GM21381 (cell line): ENCODE measurements at regions not wholly inside any gene's neighbourhood (a gene's known extent, or its start where the extent isn't known, plus 50 kb on each side); places are given as distances from the start of the nearest gene placed in this dataset.
"Not testable (repeated sequence)": the region's sequence is repeated elsewhere in the genome, so short reads cannot be mapped to it uniquely, and the experiment has no call there.

Experiments used
- ATAC-seq: cut with Tn5 transposase; IDR thresholded peaks from one replicate; pipeline ENCODE4 v1.9.1; 2021; ENCODE audit warnings: mild to moderate bottlenecking, moderate library complexity; ENCODE audit not compliant: unreplicated experiment

DNA sequence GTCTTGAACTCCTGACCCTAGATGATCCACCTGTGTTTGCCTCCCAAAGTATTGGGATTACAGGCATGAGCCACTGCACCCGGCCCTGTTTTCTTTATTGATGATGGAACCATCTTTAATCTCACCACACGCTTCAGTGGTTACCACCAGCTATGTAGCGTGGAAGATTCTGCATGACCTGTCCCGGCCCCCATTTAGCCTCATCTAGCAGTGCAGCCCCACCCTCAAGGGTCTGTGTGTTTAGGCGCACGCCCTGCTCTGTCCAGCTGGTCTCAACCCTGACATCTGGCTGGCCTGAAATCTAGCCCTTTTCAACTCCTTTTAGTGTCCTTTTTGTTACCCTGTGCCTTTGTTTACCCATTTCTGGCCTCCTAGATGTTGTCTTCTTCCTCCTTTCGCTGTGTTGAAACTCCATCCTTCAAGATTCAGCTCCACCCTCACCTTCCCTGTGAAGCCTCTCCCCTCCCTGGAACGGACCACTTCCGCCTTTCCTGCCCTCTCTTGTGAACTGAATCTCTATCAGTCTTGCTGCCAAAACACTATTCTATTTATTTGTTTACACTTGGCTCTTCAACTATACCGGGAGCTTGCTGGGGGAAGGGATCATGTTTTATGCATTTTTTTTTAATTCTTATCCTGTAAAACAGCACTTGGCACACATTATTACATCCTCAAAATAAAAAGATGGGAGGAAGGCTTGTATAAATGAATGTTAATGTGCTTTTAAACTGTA is 101.0 kb upstream of the MTHFD1L start:
- no peak for ATAC-seq

DNA sequence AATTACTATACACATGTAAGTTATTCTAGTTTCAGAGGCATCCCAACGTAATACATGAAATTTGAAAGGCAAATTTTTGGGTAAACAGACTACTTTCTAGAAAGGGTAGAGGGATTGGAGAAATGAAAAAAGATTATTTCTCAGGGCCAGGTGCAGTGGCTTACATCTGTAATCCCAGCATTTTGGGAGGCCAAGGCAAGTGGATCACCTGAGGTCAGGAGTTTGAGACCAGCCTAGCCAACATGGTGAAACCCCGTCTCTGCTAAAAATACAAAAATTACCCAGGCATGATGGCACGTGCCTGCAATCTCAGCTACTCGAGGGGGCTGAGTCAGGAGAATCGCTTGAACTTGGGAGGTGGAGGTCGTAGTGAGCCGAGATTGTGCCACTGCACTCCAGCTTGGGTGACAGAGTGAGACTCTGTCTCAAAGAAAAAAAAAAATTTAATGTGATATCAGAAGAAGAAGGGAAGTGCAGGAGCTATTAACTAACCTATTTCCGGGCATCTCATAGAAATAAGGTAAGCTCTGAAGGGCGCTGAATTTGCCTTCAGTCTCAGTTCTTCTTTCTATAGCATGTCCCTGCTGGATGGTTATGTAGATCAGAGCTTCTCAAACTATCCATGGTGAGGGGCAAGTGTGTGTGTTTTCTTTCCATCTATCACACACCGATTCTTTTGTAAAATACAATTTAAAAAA is 100.3 kb upstream of the MTHFD1L start:
- peak; percentile 87 for ATAC-seq

DNA sequence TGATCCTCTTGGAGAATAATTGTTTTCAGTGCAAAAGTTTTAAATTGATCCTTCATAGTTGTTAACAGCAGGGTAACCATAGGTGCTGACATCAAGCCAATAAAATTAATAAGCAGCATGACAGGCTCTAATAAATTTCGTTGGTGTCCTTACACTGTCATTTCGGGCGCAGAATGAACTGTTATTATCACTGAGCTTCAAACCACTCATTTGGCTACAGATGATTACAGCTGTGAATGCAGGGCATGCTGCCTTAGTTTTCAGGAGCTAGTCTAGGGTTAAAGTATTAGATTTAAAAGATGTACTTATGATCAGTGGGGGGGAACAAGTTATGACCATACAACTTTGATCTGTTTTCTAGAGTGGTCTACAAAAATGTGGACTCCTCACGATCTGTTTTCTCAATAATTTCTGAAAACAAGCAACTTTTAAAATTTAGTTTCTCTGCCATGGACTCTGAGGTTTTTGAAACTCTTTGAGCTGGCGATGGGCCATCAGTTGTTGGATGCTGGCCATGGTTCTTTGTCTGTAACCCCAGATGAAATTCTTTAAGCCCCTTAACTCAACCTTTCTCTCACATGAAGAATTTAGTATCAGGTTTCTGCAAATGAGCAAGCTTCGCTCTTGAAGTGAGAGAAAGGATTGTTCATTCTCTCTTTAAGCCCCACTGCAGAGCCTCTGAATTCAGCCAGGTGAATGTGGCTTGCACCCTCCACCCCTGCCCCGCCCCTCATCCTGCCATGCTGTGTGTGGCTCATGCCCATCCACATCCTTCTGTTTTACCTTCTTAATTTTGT is 99.1 kb upstream of the MTHFD1L start:
- no peak for ATAC-seq

DNA sequence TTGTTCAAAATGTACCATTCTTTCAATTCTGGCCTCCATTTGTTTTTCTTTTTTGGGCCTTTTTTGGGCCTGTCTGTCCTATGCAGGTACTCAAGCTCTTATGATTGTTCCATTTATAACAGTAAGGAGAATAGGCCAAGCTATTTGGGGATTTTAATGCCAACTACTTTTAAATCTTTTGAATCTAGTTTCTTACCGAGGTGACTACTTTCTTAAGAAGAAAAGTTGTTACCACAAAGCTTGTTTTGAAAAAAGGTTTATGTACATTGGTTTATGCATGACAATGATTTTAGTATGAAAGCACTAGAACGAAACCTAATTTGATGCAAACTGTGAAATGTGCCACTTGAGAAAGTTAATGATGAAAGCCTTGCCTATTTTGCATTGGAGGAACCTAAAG is 98.3 kb upstream of the MTHFD1L start:
- ATAC-seq: no peak

DNA sequence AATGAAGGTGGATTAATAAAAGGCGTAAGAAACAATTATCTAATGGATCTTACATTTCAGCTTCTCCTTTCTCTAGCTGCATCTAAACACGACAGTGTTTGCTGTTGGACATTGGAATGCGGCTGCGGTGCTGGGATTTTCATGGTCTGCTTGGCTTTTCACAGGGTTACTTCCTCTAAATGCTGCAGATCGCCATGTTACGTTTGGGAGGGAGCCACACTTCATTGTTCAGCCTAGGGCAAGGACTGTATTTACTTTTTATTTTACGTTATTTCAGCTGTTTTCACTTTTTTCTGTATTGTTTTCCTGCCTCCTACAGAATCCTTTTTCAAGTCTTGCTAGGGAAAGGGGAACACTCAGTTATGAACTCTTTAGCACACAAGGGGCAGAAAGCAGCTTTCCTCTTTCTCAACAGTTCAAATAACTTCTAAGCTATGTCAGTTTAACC is 97.9 kb upstream of the MTHFD1L start:
- ATAC-seq: no peak

DNA sequence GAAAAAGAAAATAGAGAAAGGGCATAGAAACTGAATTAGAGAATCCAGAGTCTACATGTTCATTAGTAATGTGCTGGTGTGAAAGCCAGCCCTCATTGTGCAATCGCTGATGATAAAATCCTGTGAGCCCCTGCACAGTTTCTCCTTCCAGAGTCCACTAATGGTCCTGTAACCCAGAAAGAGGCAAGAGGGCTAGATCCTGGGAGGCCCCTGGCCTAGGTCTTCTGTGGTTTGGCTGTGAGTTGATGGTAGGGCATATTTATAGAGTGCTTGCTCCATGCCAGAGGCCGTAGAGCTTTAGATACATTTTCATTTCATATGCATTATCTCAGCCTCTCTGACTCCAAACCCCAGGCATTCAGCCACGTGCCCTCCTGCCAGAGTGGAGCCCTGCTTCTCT is 94.9 kb upstream of the MTHFD1L start:
- no peak for ATAC-seq

DNA sequence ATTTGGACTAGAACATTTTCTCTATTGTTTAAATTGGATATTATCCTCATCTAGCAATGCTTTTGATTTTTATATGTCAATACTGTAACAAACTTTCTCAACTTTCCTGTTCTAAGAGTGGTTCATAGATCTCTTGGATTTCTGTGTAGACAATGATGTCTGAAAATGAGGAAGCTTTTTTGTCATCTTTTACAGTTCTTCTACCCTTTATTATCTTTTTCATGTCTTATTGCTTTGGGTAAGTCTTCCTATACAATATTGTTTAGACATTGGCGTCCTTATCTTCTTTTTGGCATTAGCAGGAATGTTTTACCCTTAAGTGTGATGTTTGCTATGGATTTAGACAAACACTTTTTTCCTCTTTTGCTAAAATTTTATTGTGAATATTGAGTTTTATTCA is 91.5 kb upstream of the MTHFD1L start:
- no peak for ATAC-seq

DNA sequence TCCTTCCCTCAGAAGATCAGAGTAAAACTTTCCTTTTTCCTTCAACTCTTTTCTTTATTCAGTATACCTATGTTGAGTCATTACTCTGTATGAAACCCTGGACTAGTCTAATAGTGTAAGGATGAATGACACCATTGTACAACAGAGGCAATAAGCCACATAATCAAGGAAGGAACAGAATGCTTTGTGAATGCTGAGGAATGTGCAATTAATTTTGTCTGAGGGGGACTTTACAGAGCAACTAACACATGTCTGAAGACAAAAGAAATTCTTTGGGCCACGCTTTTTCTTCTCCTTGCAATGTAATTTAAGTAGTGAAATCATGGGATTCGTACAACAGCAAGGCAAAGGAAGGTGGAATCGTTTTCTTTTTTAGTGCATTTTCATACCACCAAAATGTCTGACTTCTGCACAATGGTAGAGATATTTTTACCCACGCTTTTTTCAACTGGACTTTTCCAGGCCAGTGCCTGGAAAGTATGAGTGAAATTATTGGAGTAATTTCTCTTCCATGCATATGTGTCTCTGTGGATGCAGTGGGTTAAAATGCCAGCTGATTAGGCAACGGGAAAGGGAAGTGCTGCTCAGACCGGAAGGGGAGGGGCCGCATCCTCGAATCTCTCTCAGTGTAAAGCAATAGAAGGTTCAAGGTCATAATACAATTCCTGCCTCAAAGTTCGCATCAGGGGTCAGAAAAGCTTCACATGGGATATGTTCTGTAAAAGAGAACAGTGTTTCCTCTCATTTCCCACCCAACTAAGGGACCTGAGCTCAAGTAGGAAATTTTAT is 89.9 kb upstream of the MTHFD1L start:
- ATAC-seq: no peak

DNA sequence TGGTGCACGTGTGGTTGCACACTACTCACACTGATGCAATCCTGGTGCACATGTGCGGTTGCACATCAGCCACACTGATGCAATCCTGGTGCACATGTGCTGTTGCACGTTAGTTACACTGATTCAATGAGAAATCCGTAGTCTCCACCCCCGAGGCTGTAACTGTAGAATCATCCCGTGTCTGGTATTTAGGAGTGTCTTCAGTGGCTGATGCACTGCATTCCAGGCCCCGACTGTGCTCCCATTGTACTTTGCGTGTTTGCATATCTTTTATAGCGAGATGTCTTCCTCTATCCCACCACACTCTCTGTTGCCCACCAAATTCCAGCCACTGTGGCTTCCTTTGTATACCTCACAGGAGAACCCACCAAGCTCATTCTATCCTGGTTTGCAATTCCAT is 87.8 kb upstream of the MTHFD1L start:
- ATAC-seq: no peak

DNA sequence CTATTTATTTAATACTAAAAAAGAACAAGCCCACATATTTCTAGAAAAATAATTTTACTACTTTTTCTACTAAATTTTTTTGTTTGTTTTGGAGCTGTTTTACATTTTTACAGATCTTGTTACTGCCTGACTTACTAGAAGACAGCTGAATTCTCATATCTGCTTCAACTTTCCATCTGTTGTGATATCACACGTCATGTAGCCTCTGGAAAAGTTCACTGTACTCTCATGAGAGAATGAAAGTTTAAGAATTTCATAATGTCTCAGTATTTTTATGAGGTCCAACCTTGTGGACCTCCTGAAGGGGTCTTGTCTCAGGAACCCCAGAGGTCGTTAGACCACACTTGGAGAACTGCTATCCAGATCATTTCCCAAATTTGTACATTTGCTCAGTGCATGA is 81.7 kb upstream of the MTHFD1L start:
- no peak for ATAC-seq

DNA sequence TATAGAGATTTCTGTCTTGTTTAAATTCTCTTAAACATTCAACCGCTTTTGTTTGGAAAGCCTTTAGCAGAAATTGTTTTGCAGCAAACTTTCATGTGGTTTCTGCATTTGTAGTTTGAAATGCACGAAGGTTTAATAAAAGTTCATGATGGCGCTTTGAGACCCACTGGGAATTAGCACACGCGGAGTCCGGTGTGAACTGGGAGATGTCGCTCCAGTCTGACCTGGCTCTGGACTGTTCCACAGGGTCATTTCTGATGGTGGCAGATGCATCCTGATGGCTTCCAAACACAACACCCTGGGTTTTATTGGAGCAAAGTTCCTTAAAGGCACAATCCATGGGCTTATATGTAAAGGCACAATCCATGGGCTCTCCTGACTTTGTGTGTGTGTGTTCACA is 78.1 kb upstream of the MTHFD1L start:
- ATAC-seq: no peak

DNA sequence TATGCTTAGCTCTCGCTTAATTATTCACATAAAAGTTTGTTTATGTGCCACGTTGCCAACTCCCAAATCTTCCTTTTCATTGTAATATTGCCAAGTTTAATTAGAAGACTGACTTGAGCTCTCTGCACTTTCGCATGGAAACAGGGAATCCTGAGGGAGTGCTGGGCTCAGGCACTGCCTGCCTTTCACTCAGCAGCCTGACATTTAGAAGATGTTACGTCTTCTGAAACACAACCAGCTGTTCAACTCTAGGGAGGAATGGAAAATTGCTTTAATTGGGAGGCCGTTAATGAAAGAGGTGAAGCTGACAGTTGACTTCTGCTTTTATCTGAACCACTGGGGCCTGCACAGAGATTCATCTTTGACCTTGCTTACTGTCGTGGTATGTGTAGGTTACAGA is 77.4 kb upstream of the MTHFD1L start:
- ATAC-seq: no peak

DNA sequence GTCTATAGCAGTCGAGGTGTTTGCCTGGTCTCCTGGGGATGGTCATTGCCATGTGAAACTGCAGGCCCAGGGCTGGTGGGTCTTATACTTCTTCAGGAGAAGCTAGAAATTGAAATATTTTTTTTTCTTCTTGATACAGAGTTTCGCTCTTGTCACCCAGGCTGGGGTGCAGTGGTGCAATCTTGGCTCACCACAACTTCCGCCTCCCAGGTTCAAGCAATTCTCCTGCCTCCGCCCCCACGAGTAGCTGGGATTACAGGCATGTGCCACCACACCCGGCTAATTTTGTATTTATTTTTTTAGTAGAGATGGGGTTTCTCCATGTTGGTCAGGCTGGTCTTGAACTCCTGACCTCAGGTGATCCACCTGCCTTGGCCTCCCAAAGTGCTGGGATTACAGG is 75.6 kb upstream of the MTHFD1L start:
- not testable (repeated sequence) for ATAC-seq

DNA sequence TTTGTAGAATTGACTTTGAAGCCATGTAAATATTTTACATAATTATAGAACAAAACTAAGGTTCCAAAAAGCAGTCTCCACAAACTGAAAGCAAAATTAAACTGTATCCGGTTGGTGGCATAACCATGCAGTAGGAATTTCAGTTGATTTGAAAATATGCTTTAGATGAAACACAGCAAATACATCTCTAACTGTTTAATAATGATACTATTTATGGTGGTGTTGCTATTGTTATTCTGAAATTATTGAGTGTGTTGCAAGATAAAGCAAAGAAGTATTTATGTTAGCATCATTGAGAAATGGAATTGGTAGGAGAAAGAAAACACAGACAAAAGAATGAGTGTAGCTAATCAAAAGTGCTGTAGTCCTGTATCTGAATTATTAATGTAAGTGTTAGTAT is 73.8 kb upstream of the MTHFD1L start:
- no peak for ATAC-seq

DNA sequence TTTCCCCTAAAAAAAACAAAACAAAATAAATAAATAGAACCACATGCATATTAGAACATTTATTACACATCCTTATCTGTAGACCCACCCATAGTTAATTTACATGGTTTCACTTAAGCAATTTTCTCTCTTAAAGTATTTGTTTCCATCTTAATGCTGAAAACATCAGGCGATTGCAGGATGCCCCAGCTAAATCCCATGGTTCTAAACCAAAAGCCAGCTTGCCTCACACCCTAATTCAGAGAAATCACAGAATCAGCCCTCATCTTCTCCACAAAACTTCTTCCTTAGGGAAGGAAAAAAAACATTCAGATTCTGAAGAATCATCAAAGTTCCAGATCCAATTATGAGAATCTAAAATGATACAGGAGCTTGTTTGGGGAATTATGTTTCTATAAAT is 67.6 kb upstream of the MTHFD1L start:
- no peak for ATAC-seq

DNA sequence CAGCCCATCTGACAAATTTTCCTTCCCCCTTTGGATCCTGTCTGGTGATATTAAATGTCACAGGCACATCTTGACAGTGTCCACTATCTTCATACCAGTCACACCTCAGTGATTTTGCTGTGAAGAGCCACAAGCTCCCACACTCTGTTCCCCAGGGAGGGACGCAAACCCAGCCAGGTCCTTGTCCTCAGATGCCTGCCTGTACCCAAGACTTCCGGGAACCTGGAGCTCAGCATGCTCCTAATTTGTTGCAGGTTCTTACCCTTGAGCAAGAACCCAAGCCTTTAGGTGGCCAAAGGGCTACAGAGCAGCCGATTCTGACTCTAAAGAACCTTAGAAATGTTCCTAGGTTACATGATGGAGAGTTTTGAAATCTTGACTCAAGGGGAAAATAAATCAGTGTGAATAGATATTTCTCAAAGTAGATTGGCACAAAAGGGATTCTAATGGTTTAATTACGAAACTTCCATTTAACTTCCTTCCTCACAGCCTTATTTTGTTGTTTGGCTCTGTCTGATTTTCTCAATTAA is 66.2 kb upstream of the MTHFD1L start:
- ATAC-seq: no peak

DNA sequence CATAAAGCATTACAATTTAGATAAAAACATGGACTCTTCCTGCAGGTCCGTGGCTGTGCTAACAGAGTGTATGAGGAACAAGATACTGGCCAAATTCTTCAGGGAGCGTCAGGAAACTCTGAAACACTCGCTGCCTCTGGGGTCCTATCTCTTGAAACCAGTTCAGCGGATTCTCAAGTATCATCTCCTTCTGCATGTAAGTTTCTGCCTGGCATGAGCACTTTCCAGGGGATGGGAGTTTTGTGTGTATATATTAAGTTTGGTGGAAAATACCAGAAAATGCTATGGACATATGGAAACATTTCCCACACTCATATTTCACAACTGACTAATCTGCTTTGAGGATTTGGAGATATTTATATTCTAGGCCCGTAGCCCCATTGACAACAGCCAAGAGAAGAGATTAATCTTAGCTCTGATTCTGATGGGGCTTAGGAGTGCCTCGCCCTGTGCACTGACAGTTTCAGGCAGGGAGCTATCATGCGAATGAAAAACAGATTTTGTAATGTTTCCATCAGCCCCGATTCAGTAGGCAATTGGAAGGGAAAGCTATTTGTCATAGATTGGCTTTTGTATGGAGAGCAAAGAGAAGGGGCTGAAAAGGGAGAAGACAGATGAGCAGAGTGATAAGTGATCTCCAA is 64.7 kb upstream of the MTHFD1L start:
- ATAC-seq: no peak

DNA sequence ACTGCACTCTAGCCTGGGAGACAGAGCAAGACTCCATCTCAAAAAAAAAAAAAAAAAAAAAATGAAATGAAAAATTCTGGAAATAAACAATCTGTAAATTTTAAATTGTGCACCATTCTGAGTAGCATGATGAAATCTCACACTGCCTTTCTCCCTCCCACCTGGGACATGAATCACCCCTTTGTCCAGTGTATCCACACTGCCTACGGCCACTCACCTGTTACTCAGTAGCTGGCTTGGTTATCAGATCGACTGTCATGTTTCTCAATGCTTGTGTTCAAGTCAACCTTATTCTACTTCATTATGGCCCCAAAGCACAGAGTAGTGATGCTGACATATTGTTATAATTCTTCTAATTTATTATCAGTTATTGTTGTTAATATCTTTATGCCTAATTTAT is 58.7 kb upstream of the MTHFD1L start:
- no peak for ATAC-seq

DNA sequence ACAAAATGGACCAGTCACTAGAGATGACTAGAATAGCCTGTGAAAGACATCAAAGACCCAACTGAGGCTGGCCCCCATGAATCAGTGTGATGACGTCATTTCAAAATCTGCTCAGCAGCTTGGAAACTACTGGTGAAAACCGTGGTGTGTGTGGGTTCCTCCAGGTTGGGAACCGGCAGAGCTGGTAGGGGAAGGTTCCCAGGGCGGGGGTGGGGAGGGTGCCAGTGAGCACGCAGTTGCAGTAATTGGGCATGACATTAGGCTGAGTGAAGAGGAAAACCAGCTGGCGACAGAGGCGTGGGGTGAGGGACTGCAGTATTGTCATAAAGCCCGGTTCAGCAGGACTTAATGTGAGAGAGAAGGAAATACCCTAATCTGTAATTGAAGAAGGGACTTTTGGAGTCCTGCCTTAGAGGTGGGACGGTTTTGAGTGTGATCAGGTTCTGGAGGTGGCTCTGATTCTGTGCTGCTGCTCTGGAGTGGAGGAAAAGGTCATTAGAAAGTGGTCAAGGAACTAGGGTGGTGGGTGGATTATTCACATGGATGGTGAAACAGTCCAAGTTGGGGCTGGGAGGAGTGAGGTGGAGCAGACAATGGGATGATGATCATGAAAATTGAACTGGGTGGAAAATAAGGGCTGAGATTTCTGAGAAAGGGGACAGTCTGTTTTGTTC is 52.0 kb upstream of the MTHFD1L start:
- peak; percentile 42 for ATAC-seq

DNA sequence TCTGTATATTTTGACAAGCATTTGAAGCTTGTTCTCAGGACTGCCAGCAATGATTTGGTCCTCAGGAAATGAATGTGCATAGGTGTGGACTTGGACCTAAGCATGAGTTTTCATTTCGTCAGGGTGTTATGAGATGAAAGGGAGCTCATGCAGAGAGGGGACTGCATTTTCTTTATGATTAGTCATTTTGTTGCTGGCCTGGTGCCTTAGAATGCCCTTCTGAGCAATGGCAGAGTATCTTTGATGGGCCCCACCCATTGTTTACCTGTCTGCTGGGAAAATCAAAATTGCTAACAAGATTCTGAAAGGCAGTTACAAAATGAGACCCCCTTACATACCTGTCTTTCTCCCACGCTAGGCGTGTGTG is 51.5 kb upstream of the MTHFD1L start:
- ATAC-seq: peak; percentile 55
